ENCODE measurements at regions not wholly inside any gene's neighbourhood (a gene's known extent, or its start where the extent isn't known, plus 50 kb on each side); places are given as distances from the start of the nearest gene placed in this dataset.

GRCh38 chr12:77374673-77375072, 309.3 kb upstream of the E2F7 start:
- H3K4me1 Mint-ChIP-seq = no peaks in the 10 kb centered on the region
- DNase-seq = no peak
- intact Hi-C loops (cut with micrococcal nuclease) = no loop called here
- no peaks in the 10 kb centered on the region for H3K4me1 ChIP-seq (ENCODE audit: control insufficient read depth in 2 of 2, insufficient read depth in 2 of 2, low read length in 2 of 2)
- no peaks in the 10 kb centered on the region for H3K27me3 Mint-ChIP-seq
- H3K4me3 Mint-ChIP-seq = no peak overlapping the region
- no peak for ATAC-seq (ENCODE audit: low read depth)
- H3K79me2 ChIP-seq (ENCODE audit: control insufficient read depth, insufficient read depth, low read length) = no peaks in the 10 kb centered on the region
- no peaks in the 10 kb centered on the region for H4K20me1 ChIP-seq (ENCODE audit: control insufficient read depth, insufficient read depth, low read length, poor library complexity, severe bottlenecking)
- H3K27ac ChIP-seq (ENCODE audit: low read length in 2 of 2) = no peak overlapping the region
- H3K4me2 ChIP-seq (replicated peaks; ENCODE audit: low read depth, low read length, poor library complexity, severe bottlenecking) = no peak overlapping the region
- no peaks in the 10 kb centered on the region for H3K36me3 ChIP-seq (replicated peaks in 1 of 2; ENCODE audit: control extremely low read depth in 1 of 2, control insufficient read depth in 1 of 2, extremely low read depth in 1 of 2, insufficient read depth in 2 of 2, low read length in 1 of 2)
- H3K4me3 ChIP-seq (ENCODE audit: control extremely low read depth in 1 of 5, extremely low read depth in 1 of 5, insufficient read depth in 1 of 5, low read depth in 2 of 5, low read length in 4 of 5) = no peak overlapping the region
- 60% methylated on average over 1 of the region's 1 CpG for WGBS (ENCODE audit: insufficient coverage)
- ChIA-PET CTCF (no interaction called here), POLR2A (no interaction called here)
- H3K9me3 Mint-ChIP-seq (ENCODE audit: insufficient read depth) = no peaks in the 10 kb centered on the region
- H3K27ac Mint-ChIP-seq = no peak overlapping the region
- H3K9me3 ChIP-seq (ENCODE audit: control extremely low read depth in 1 of 3, control insufficient read depth in 2 of 3, insufficient read depth in 1 of 3, low read length in 2 of 3) = no peaks in the 10 kb centered on the region
- TF ChIP-seq CTCF (IDR thresholded peaks at IDR 0.05) = no peak
- no peak for TF ChIP-seq EZH2 (IDR thresholded peaks at IDR 0.05; ENCODE audit: borderline replicate concordance, insufficient read depth, low read depth, low read length, poor library complexity, severe bottlenecking)
- H2AFZ ChIP-seq (ENCODE audit: insufficient read depth, low read depth, low read length, poor library complexity, severe bottlenecking) = no peak overlapping the region
- H3K27me3 ChIP-seq (replicated peaks in 1 of 4; ENCODE audit: control extremely low read depth in 1 of 4, control insufficient read depth in 3 of 4, insufficient read depth in 4 of 4, low read length in 3 of 4) = no peaks in the 10 kb centered on the region
- no peak overlapping the region for H3K9ac ChIP-seq (ENCODE audit: low read length)

DNA sequence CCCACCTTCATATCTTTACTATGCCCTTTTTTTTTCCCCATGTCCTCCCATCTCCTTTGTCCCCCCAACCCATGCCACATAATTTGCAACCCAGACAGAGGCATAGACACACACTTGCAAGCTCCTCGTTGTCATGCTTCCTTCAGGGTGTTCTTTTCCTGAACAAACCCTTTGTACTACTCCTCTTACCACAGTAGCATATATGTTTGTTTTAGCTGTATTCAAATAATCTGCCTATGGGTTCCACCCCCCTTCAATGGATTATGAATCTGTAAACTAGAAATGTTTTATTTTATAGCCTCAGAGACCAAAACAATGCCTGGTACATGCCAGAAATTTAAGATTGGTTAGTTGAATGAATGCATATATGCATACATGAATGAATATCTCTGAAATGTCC, 307.1 kb upstream of the E2F7 start:
- no peak overlapping the region for H3K4me2 ChIP-seq (replicated peaks; ENCODE audit: low read depth, low read length, poor library complexity, severe bottlenecking)
- H3K4me1 ChIP-seq (ENCODE audit: control insufficient read depth in 2 of 2, insufficient read depth in 2 of 2, low read length in 2 of 2) = no peaks in the 10 kb centered on the region
- H3K27ac Mint-ChIP-seq = no peak overlapping the region
- no peaks in the 10 kb centered on the region for H4K20me1 ChIP-seq (ENCODE audit: control insufficient read depth, insufficient read depth, low read length, poor library complexity, severe bottlenecking)
- WGBS (ENCODE audit: insufficient coverage) = no CpG with 5 or more reads among the region's 1 CpG
- no peak overlapping the region for H2AFZ ChIP-seq (ENCODE audit: insufficient read depth, low read depth, low read length, poor library complexity, severe bottlenecking)
- no peaks in the 10 kb centered on the region for H3K27me3 ChIP-seq (replicated peaks in 1 of 4; ENCODE audit: control extremely low read depth in 1 of 4, control insufficient read depth in 3 of 4, insufficient read depth in 4 of 4, low read length in 3 of 4)
- H3K4me3 Mint-ChIP-seq = no peak overlapping the region
- ATAC-seq (ENCODE audit: low read depth) (no peak), DNase-seq (no peak)
- no peaks in the 10 kb centered on the region for H3K36me3 ChIP-seq (replicated peaks in 1 of 2; ENCODE audit: control extremely low read depth in 1 of 2, control insufficient read depth in 1 of 2, extremely low read depth in 1 of 2, insufficient read depth in 2 of 2, low read length in 1 of 2)
- ChIA-PET CTCF (no interaction called here), POLR2A (no interaction called here)
- intact Hi-C loops (cut with micrococcal nuclease) = no loop called here
- H3K9me3 ChIP-seq (ENCODE audit: control extremely low read depth in 1 of 3, control insufficient read depth in 2 of 3, insufficient read depth in 1 of 3, low read length in 2 of 3) = no peaks in the 10 kb centered on the region
- H3K27ac ChIP-seq (ENCODE audit: low read length in 2 of 2) = no peak overlapping the region
- H3K4me1 Mint-ChIP-seq = no peaks in the 10 kb centered on the region
- no peaks in the 10 kb centered on the region for H3K9me3 Mint-ChIP-seq (ENCODE audit: insufficient read depth)
- no peak overlapping the region for H3K9ac ChIP-seq (ENCODE audit: low read length)
- H3K79me2 ChIP-seq (ENCODE audit: control insufficient read depth, insufficient read depth, low read length) = no peaks in the 10 kb centered on the region
- TF ChIP-seq EZH2 (IDR thresholded peaks at IDR 0.05; ENCODE audit: borderline replicate concordance, insufficient read depth, low read depth, low read length, poor library complexity, severe bottlenecking) = no peak
- H3K27me3 Mint-ChIP-seq = no peaks in the 10 kb centered on the region
- H3K4me3 ChIP-seq (ENCODE audit: control extremely low read depth in 1 of 5, extremely low read depth in 1 of 5, insufficient read depth in 1 of 5, low read depth in 2 of 5, low read length in 4 of 5) = no peak overlapping the region
